Neural progenitor cell (in vitro differentiated cells): ENCODE measurements at regions not wholly inside any gene's neighbourhood (a gene's known extent, or its start where the extent isn't known, plus 50 kb on each side); places are given as distances from the start of the nearest gene placed in this dataset.

Experiments
- DNase-seq: peaks from one replicate; pipeline ENCODE4 v3.0.0-alpha.2; 2016; ENCODE audit warnings: low spot score
- H2AFZ ChIP-seq: fragments of 200-600 bp; sonication (generic); replicated peaks from 2 replicates; pipeline ENCODE4 v1.6.1; 2016; ENCODE audit warnings: antibody characterized with exemption
- H3F3A ChIP-seq: fragments of 200-600 bp; sonication (generic); 2 replicates; pipeline ENCODE4 v1.6.1; 2016; ENCODE audit warnings: antibody characterized with exemption, low read depth
- H3K27ac ChIP-seq: fragments of 200-600 bp; sonication (generic); 2 replicates; pipeline ENCODE4 v1.5.1; 2016; ENCODE audit warnings: mild to moderate bottlenecking
- H3K27me3 ChIP-seq: fragments of 200-600 bp; sonication (generic); 2 replicates; pipeline ENCODE4 v1.6.1; 2016; ENCODE audit warnings: mild to moderate bottlenecking, moderate library complexity
- H3K36me3 ChIP-seq: fragments of 200-600 bp; sonication (generic); 2 replicates; pipeline ENCODE4 v1.5.1; 2016
- H3K4me1 ChIP-seq: fragments of 200-600 bp; sonication (generic); 2 replicates; pipeline ENCODE4 v1.6.1; 2016; ENCODE audit warnings: mixed run types
- H3K4me2 ChIP-seq: fragments of 200-600 bp; sonication (generic); 2 replicates; pipeline ENCODE4 v1.6.1; 2016
- H3K4me3 ChIP-seq: fragments of 200-600 bp; sonication (generic); 2 replicates; pipeline ENCODE4 v1.5.1; 2016
- H3K79me2 ChIP-seq: fragments of 200-600 bp; sonication (generic); 2 replicates; pipeline ENCODE4 v1.6.1; 2016; ENCODE audit warnings: low read depth
- H3K9ac ChIP-seq: fragments of 200-600 bp; sonication (generic); 2 replicates; pipeline ENCODE4 v1.6.1; 2016
- H3K9me3 ChIP-seq: fragments of 200-600 bp; sonication (generic); 2 replicates; pipeline ENCODE4 v1.5.1; 2016; ENCODE audit warnings: low read depth
- H4K20me1 ChIP-seq: fragments of 200-600 bp; sonication (generic); 2 replicates; pipeline ENCODE4 v1.6.1; 2016; ENCODE audit warnings: low read depth
- H3K27ac Mint-ChIP-seq: 3 replicates; pipeline ENCODE4 v1.8.0; 2021; ENCODE audit warnings: mixed read lengths
- H3K27me3 Mint-ChIP-seq: 2 replicates; pipeline ENCODE4 v1.8.0; 2022; ENCODE audit warnings: low read depth, mild to moderate bottlenecking, inconsistent platforms, moderate library complexity, mixed read lengths; ENCODE audit not compliant: insufficient read depth
- H3K36me3 Mint-ChIP-seq: 3 replicates; pipeline ENCODE4 v1.8.0; 2021; ENCODE audit warnings: mixed read lengths
- H3K4me1 Mint-ChIP-seq: 3 replicates; pipeline ENCODE4 v1.8.0; 2021; ENCODE audit warnings: mixed read lengths
- H3K4me3 Mint-ChIP-seq: 3 replicates; pipeline ENCODE4 v1.8.0; 2021; ENCODE audit warnings: mild to moderate bottlenecking, moderate library complexity, mixed read lengths
- H3K9me3 Mint-ChIP-seq: 3 replicates; pipeline ENCODE4 v1.8.0; 2020; ENCODE audit warnings: mixed read lengths
- EZH2 ChIP-seq: fragments of 200-600 bp; sonication (generic); IDR thresholded peaks from 2 replicates; pipeline ENCODE4 v1.6.1; 2017; ENCODE audit warnings: antibody characterized with exemption, mild to moderate bottlenecking, moderate library complexity
- EZH2phosphoT487 ChIP-seq: fragments of 200-600 bp; sonication (generic); IDR thresholded peaks from 2 replicates; pipeline ENCODE4 v1.6.1; 2017; ENCODE audit warnings: antibody characterized with exemption
- TF ChIP-seq, protein P1 (sequence below): fragments of 200-600 bp; sonication (generic); IDR thresholded peaks from 2 replicates; pipeline ENCODE4 v1.5.1; 2017; ENCODE audit warnings: antibody characterized with exemption, mild to moderate bottlenecking

DNA sequence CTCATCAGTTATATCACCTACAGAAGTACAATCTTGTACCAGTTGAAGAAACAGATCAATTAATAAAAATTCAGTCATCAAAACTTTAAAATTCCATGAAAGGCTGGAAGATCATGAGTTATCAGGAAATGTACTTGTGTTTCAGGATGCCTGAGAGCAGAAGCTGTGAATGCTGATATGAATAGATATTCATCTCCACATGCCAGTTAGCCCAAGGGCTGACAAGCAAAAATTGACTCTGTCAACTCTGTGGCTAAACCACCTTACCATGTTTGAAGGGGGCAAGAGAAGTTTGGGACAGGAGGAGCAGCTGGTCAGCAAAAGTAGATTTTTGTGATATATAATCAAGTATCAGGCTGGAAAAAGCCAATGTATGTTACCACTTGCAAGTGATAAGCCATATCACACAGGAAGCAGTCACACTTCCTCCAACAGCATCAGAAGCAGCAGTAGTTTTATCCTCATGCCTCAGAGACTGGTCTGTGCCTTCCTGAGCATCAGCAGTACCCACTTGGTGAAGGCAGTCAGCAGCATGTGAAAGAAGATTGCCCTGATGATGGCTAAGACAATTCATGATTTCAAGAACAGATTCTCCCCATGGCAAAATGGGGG, 328.2 kb upstream of the CNTNAP5 start:
- no peak for DNase-seq
- Histone ChIP-seq H3K79me2 (no peaks in the 10 kb centered on the region), H3K4me1 (peaks cover 6% of the 10 kb centered on the region), H3K4me3 (no peak overlapping the region), H3K27me3 (no peaks in the 10 kb centered on the region), H3K36me3 (no peaks in the 10 kb centered on the region), H3K4me2 (no peak overlapping the region), H3F3A (no peaks in the 10 kb centered on the region), H2AFZ (no peak overlapping the region), H3K27ac (no peak overlapping the region), H4K20me1 (no peaks in the 10 kb centered on the region), H3K9ac (no peak overlapping the region), H3K9me3 (no peaks in the 10 kb centered on the region)
- H3K27ac Mint-ChIP-seq: no peak overlapping the region
- TF ChIP-seq, protein P1, sequence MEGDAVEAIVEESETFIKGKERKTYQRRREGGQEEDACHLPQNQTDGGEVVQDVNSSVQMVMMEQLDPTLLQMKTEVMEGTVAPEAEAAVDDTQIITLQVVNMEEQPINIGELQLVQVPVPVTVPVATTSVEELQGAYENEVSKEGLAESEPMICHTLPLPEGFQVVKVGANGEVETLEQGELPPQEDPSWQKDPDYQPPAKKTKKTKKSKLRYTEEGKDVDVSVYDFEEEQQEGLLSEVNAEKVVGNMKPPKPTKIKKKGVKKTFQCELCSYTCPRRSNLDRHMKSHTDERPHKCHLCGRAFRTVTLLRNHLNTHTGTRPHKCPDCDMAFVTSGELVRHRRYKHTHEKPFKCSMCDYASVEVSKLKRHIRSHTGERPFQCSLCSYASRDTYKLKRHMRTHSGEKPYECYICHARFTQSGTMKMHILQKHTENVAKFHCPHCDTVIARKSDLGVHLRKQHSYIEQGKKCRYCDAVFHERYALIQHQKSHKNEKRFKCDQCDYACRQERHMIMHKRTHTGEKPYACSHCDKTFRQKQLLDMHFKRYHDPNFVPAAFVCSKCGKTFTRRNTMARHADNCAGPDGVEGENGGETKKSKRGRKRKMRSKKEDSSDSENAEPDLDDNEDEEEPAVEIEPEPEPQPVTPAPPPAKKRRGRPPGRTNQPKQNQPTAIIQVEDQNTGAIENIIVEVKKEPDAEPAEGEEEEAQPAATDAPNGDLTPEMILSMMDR: no peak
- no peak for TF ChIP-seq EZH2
- TF ChIP-seq EZH2phosphoT487: no peak
- H3K27me3 Mint-ChIP-seq: no peaks in the 10 kb centered on the region
- peaks cover 1% of the 10 kb centered on the region for H3K9me3 Mint-ChIP-seq
- no peak overlapping the region for H3K4me3 Mint-ChIP-seq
- no peaks in the 10 kb centered on the region for H3K36me3 Mint-ChIP-seq
- peaks cover 9% of the 10 kb centered on the region for H3K4me1 Mint-ChIP-seq

DNA sequence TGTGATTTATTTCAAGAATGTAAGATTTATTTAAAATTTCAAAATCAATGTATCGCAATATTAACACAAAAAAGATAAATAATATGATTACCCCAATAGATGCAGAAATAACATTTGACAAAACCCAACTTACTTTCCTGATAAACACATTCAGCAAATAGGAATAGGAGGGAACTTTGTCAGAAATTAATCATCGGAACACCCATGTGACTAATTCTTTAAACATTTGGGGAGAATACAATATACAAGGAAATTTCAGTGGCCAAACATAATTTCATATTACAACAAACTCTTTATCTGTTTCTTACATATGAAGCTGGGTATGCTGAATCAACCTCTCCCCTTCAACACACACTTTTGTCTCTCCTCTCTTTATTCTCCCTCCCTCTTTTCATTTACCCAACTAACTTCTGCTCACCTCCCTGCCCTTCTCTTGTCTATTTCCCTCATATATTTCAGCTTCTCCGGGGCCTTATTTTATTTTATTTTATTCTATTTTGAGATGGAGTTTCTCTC, 309.6 kb upstream of the CNTNAP5 start:
- peaks cover 10% of the 10 kb centered on the region for H3K4me1 Mint-ChIP-seq
- no peaks in the 10 kb centered on the region for H3K36me3 Mint-ChIP-seq
- H3K36me3 ChIP-seq: no peaks in the 10 kb centered on the region
- no peaks in the 10 kb centered on the region for H3K79me2 ChIP-seq
- no peak overlapping the region for H3K27ac Mint-ChIP-seq
- H4K20me1 ChIP-seq: no peaks in the 10 kb centered on the region
- no peaks in the 10 kb centered on the region for H3K27me3 Mint-ChIP-seq
- DNase-seq: no peak
- H3K9ac ChIP-seq: no peak overlapping the region
- no peaks in the 10 kb centered on the region for H3K27me3 ChIP-seq
- no peaks in the 10 kb centered on the region for H3K9me3 Mint-ChIP-seq
- TF ChIP-seq EZH2phosphoT487: no peak
- TF ChIP-seq, protein P1: no peak
- no peak for TF ChIP-seq EZH2
- no peaks in the 10 kb centered on the region for H3K9me3 ChIP-seq
- no peak overlapping the region for H3K4me2 ChIP-seq
- H3K27ac ChIP-seq: no peak overlapping the region
- no peak overlapping the region for H3K4me3 ChIP-seq
- H3F3A ChIP-seq: no peaks in the 10 kb centered on the region
- no peak overlapping the region for H3K4me3 Mint-ChIP-seq
- no peaks in the 10 kb centered on the region for H3K4me1 ChIP-seq
- H2AFZ ChIP-seq: no peak overlapping the region

DNA sequence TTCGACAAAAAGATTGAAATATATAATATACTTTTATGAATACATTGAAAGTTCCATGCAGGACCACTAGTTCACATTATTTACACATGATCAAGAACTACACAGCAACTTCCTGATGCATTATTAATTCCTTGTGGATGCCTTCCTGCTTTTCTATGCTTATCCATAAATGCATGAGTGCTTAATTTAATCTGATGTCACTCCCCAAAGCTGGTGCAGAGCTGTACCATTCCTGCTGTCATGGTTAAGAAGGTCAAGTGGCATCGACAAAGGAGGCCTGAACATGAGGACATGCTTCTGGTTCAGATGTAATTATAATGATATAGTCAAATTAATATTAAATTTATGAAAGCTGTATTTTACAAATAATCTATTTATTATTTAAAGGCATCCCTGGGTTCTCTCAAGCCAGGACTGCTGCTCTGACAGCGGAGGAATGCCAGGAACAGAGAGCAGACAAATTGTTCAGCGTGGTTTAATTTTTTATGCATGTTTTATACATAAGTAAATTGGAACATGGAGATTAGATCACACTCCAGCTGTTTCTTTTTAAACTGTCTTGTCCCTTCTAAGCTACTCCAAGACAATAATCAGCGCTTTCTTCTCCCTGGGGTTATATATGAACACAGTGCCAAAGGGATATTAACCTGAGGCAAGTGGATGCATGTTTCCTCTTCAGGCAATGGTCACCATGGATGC, 307.3 kb upstream of the CNTNAP5 start:
- H3K4me3 ChIP-seq: no peak overlapping the region
- H3K27ac ChIP-seq: no peak overlapping the region
- H3K36me3 ChIP-seq: no peaks in the 10 kb centered on the region
- Mint-ChIP-seq H3K9me3 (peaks cover 3% of the 10 kb centered on the region), H3K27ac (no peak overlapping the region), H3K4me3 (no peak overlapping the region), H3K36me3 (no peaks in the 10 kb centered on the region), H3K27me3 (peaks cover 2% of the 10 kb centered on the region), H3K4me1 (peaks cover 12% of the 10 kb centered on the region)
- H3K27me3 ChIP-seq: no peaks in the 10 kb centered on the region
- H2AFZ ChIP-seq: no peak overlapping the region
- no peaks in the 10 kb centered on the region for H3K79me2 ChIP-seq
- no peak overlapping the region for H3K9ac ChIP-seq
- no peaks in the 10 kb centered on the region for H3K4me1 ChIP-seq
- no peak for DNase-seq
- H4K20me1 ChIP-seq: no peaks in the 10 kb centered on the region
- H3K4me2 ChIP-seq: no peak overlapping the region
- TF ChIP-seq, protein P1: no peak
- TF ChIP-seq EZH2 (no peak), EZH2phosphoT487 (no peak)
- no peaks in the 10 kb centered on the region for H3F3A ChIP-seq
- no peaks in the 10 kb centered on the region for H3K9me3 ChIP-seq
